Testis (tissue), 2 donors: ENCODE measurements at regions not wholly inside any gene's neighbourhood (a gene's known extent, or its start where the extent isn't known, plus 50 kb on each side); places are given as distances from the start of the nearest gene placed in this dataset.

Experiments
- DNase-seq: peaks from one replicate; pipeline ENCODE4 v3.0.0-alpha.2; 2019
- H3K27ac ChIP-seq, 2 donors: fragments of 200-600 bp; sonication (generic); one replicate each; pipeline ENCODE4 v1.5.1; 2019
- H3K27me3 ChIP-seq: fragments of 200-600 bp; sonication (generic); one replicate; pipeline ENCODE4 v1.5.1; 2019
- H3K36me3 ChIP-seq: fragments of 200-600 bp; sonication (generic); one replicate; pipeline ENCODE4 v1.5.1; 2017; ENCODE audit warnings: low read depth; ENCODE audit errors: missing control alignments
- H3K4me1 ChIP-seq: fragments of 200-600 bp; sonication (generic); one replicate; pipeline ENCODE4 v1.5.1; 2019
- H3K4me3 ChIP-seq, 2 donors: fragments of 200-600 bp; sonication (generic); one replicate each; pipeline ENCODE4 v1.5.1; 2017 to 2019
- H3K9me3 ChIP-seq: fragments of 200-600 bp; sonication (generic); one replicate; pipeline ENCODE4 v1.5.1; 2017
- POLR2A ChIP-seq: fragments of 450-650 bp; IDR thresholded peaks from one replicate; pipeline ENCODE4 v1.6.1; 2017; ENCODE audit warnings: antibody characterized with exemption, mild to moderate bottlenecking, moderate library complexity
- WGBS, 2 donors: methylation state at CpG; one replicate each; pipeline ENCODE4 v1.1.5; 2018; 5-methylcytosine and 5-hydroxymethylcytosine counted together
- intact Hi-C: fragments of 100-400 bp; cut with DNase I; formaldehyde crosslinking; loops from one replicate; pipeline ENCODE4 v1.15.1; 2023; ENCODE audit warnings: low total_unique reads
- TF ChIP-seq, protein P1 (sequence below), 3 experiments: fragments of 450-650 bp in 2 of 3; fragments of 200-600 bp in 1 of 3; sonication (generic) in 1 of 3; IDR thresholded peaks; one replicate each; pipeline ENCODE4 v1.5.1; 2016 to 2019; ENCODE audit warnings: antibody characterized with exemption in 3 of 3, mild to moderate bottlenecking in 2 of 3, moderate library complexity in 1 of 3

DNA sequence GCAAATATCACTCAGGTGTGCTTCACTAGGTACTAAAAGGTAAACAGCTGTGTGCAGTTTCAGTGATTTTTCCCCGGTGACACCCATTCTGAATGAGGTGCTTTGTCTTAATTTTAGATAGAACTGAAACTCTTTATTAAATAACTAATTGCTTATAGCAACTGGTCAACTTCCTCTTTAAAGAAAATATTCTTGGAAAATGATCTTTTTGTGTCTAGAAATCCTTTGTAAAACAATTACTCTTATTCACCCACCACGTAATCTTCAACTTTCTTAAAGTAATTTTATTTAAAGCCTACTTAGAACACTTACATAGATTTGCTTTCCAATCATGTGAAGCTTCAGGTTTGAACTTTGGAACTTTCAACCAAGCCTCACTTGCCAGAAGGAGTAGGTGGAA lies 57.9 kb upstream of the RMDN2 start:
- 82 to 85% methylated on average over 2 of the region's 2 CpGs for WGBS, 2 donors
- H3K27ac ChIP-seq, result no peak overlapping the region
- H3K27me3 ChIP-seq, result no peaks in the 10 kb centered on the region
- H3K36me3 ChIP-seq, result no peaks in the 10 kb centered on the region
- TF ChIP-seq, protein P1, sequence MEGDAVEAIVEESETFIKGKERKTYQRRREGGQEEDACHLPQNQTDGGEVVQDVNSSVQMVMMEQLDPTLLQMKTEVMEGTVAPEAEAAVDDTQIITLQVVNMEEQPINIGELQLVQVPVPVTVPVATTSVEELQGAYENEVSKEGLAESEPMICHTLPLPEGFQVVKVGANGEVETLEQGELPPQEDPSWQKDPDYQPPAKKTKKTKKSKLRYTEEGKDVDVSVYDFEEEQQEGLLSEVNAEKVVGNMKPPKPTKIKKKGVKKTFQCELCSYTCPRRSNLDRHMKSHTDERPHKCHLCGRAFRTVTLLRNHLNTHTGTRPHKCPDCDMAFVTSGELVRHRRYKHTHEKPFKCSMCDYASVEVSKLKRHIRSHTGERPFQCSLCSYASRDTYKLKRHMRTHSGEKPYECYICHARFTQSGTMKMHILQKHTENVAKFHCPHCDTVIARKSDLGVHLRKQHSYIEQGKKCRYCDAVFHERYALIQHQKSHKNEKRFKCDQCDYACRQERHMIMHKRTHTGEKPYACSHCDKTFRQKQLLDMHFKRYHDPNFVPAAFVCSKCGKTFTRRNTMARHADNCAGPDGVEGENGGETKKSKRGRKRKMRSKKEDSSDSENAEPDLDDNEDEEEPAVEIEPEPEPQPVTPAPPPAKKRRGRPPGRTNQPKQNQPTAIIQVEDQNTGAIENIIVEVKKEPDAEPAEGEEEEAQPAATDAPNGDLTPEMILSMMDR (IDR thresholded peaks at IDR 0.05), result no peak
- no peak for TF ChIP-seq POLR2A
- DNase-seq, result no peak
- no peak overlapping the region for H3K4me3 ChIP-seq
- no peaks in the 10 kb centered on the region for H3K9me3 ChIP-seq
- intact Hi-C loops, result no loop called here
- peaks cover under 1% of the 10 kb centered on the region for H3K4me1 ChIP-seq

DNA sequence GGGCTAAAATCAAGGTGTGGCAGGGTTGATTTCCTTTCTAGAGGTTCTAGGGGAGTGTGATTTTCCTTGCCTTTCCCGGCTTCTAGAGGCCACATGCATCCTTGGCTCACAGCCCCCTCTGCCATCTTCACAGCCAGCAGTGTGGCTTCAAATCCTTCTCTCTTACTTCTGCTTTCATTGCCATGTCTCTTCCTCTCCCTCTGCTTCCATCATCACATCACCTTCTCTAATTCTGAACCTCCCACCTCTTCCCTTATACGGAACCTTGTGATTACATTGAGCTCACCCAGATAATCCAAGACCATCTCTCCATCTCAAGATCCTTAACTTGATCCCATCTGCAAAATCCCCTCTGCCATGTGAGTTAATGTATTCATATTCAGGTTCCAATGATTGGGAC lies 56.2 kb upstream of the RMDN2 start:
- no peak for TF ChIP-seq POLR2A
- TF ChIP-seq, protein P1 (IDR thresholded peaks at IDR 0.05), result no peak
- no peak for DNase-seq
- no peaks in the 10 kb centered on the region for H3K9me3 ChIP-seq
- H3K36me3 ChIP-seq, result no peaks in the 10 kb centered on the region
- 44 to 45% methylated on average over 2 of the region's 2 CpGs for WGBS, 2 donors
- no peaks in the 10 kb centered on the region for H3K27me3 ChIP-seq
- H3K27ac ChIP-seq, result no peak overlapping the region
- intact Hi-C loops, result no loop called here
- H3K4me1 ChIP-seq, result peaks cover 4% of the 10 kb centered on the region
- no peak overlapping the region for H3K4me3 ChIP-seq

DNA sequence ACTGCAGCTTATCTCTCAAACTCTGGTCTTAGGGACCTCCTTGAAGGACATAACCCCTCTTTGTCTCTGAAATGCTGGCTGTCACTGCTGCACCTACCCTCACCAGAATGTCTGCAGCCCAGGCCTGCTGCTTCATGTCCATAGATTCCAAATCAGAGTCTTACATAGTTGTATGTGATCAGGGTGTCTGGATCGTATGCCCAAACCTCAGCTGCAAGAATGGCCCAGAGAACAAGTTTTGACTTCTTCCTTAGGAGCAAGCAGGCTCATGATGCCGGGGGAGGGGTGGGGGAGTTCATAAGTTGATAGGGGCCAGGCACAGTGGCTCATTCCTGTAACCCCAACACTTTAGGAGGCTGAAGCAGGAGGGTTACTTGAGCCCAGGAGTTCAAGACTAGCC lies 55.8 kb upstream of the RMDN2 start:
- WGBS, 2 donors, result 89 to 96% methylated on average over 2 of the region's 2 CpGs
- H3K4me1 ChIP-seq, result peaks cover 4% of the 10 kb centered on the region
- no peak overlapping the region for H3K27ac ChIP-seq

DNA sequence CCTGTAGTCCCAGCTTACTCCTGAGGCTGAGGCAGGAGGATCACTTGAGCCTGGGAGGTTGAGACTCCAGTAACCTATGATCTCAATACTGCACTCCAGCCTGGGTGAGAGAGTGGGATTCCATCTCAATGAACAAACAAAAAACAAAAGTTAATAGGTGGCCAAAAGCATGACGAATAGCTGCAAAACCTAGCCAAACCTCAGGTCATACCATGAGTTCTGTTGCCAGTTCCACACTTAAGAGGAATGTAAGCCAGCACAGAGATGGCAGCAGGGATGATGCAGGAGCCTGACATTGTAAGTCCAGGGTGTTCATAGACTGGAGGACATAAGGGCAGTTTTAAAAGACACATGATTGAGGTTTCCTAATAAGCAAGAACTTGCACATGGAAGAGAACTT lies 55.3 kb upstream of the RMDN2 start:
- Histone ChIP-seq H3K27ac (no peak overlapping the region), H3K36me3 (no peaks in the 10 kb centered on the region), H3K9me3 (no peaks in the 10 kb centered on the region), H3K27me3 (no peaks in the 10 kb centered on the region), H3K4me3 (no peak overlapping the region), H3K4me1 (peaks cover 4% of the 10 kb centered on the region)
- 88 to 94% methylated on average over 1 of the region's 1 CpG for WGBS, 2 donors
- intact Hi-C loops, result no loop called here
- DNase-seq, result no peak
- TF ChIP-seq, protein P1 (IDR thresholded peaks at IDR 0.05), result no peak
- no peak for TF ChIP-seq POLR2A

More for the DNA sequence above, 55.8 kb upstream of the RMDN2 start:
- intact Hi-C loops, result no loop called here
- Histone ChIP-seq H3K9me3 (no peaks in the 10 kb centered on the region), H3K4me3 (no peak overlapping the region), H3K27me3 (no peaks in the 10 kb centered on the region), H3K36me3 (no peaks in the 10 kb centered on the region)
- no peak for TF ChIP-seq POLR2A
- TF ChIP-seq, protein P1 (IDR thresholded peaks at IDR 0.05), result no peak
- no peak for DNase-seq

DNA sequence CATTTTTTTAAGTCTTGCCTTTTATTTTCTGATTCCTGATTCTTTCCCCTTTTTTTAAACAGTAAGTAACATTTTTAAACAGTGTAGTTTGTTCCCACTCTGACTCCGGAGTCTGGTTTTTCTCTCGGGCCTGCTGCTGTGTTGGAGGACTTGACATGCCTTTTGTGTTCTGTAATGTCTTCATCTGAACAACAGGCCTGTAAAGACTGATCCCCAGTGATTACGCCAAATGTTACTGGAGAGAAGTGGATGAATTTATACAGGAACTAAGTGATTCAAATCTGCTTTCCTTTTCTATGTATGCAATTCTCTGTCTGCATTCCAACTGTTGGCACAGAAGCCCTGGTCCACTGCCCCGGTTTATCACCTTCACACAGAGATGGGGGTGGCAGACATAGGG lies 54.3 kb upstream of the RMDN2 start:
- DNase-seq, result no peak
- Histone ChIP-seq H3K9me3 (no peaks in the 10 kb centered on the region), H3K36me3 (no peaks in the 10 kb centered on the region), H3K27me3 (no peaks in the 10 kb centered on the region), H3K4me1 (peaks cover 12% of the 10 kb centered on the region), H3K27ac (no peak overlapping the region), H3K4me3 (no peak overlapping the region)
- WGBS, 2 donors, result 63 to 65% methylated on average over 4 of the region's 4 CpGs
- TF ChIP-seq, protein P1 (IDR thresholded peaks at IDR 0.05), result no peak
- no peak for TF ChIP-seq POLR2A
- intact Hi-C loops, result no loop called here
